Suprapubic skin (tissue), 4 donors: ENCODE measurements at regions not wholly inside any gene's neighbourhood (a gene's known extent, or its start where the extent isn't known, plus 50 kb on each side); places are given as distances from the start of the nearest gene placed in this dataset.

Experiments used
- DNase-seq, 2 donors: peaks; one replicate each; pipeline ENCODE4 v3.0.0-alpha.2; 2019; ENCODE audit warnings: low spot score in 2 of 2
- H3K27ac ChIP-seq: fragments of 200-600 bp; sonication (generic); one replicate; pipeline ENCODE4 v1.5.1; 2019
- H3K27me3 ChIP-seq: fragments of 200-600 bp; sonication (generic); one replicate; pipeline ENCODE4 v1.5.1; 2019
- H3K36me3 ChIP-seq: fragments of 200-600 bp; sonication (generic); one replicate; pipeline ENCODE4 v1.5.1; 2019
- H3K4me1 ChIP-seq: fragments of 200-600 bp; sonication (generic); one replicate; pipeline ENCODE4 v1.5.1; 2019
- H3K4me3 ChIP-seq: fragments of 200-600 bp; sonication (generic); one replicate; pipeline ENCODE4 v1.5.1; 2019; ENCODE audit warnings: mild to moderate bottlenecking
- H3K9me3 ChIP-seq: fragments of 200-600 bp; sonication (generic); one replicate; pipeline ENCODE4 v1.5.1; 2019
- CTCF ChIP-seq, 2 donors: fragments of 200-600 bp in 1 of 2; fragments of 450-650 bp in 1 of 2; sonication (generic) in 1 of 2; IDR thresholded peaks; one replicate each; pipeline ENCODE4 v1.5.1; 2016 to 2019; ENCODE audit warnings: antibody characterized with exemption in 2 of 2, mild to moderate bottlenecking in 1 of 2, moderate library complexity in 1 of 2
- EP300 ChIP-seq: sonication (generic); formaldehyde crosslinking; IDR thresholded peaks from one replicate; pipeline ENCODE4 v1.6.1; 2017; ENCODE audit warnings: antibody characterized with exemption
- POLR2A ChIP-seq, 2 donors: fragments of 450-650 bp; IDR thresholded peaks; one replicate each; pipeline ENCODE4 v1.6.1; 2017; ENCODE audit warnings: antibody characterized with exemption in 2 of 2, mild to moderate bottlenecking in 2 of 2, moderate library complexity in 2 of 2
- POLR2AphosphoS5 ChIP-seq, 3 donors: sonication (generic); formaldehyde crosslinking; IDR thresholded peaks; one replicate each; pipeline ENCODE4 v1.6.1; 2017; ENCODE audit warnings: antibody characterized with exemption in 3 of 3
- WGBS: methylation state at CpG from one replicate; pipeline ENCODE4 v1.1.5; 2018; 5-methylcytosine and 5-hydroxymethylcytosine counted together

GRCh38 chr12:58583940-58584339, 336.4 kb downstream of the LRIG3 start:
- no peak for TF ChIP-seq EP300
- TF ChIP-seq POLR2A (IDR thresholded peaks at IDR 0.05): no peak
- TF ChIP-seq POLR2AphosphoS5 (IDR thresholded peaks at IDR 0.05): no peak
- no peak for TF ChIP-seq CTCF (IDR thresholded peaks at IDR 0.05)
- Histone ChIP-seq H3K4me3 (no peak overlapping the region), H3K36me3 (no peaks in the 10 kb centered on the region), H3K27me3 (no peaks in the 10 kb centered on the region), H3K27ac (peak overlapping the region; percentile 34), H3K9me3 (no peaks in the 10 kb centered on the region), H3K4me1 (peaks cover 11% of the 10 kb centered on the region)
- 81% methylated on average over 1 of the region's 1 CpG for WGBS
- DNase-seq: no peak

GRCh38 chr12:58584880-58585279, 335.4 kb downstream of the LRIG3 start:
- Histone ChIP-seq H3K27ac (no peak overlapping the region), H3K4me3 (no peak overlapping the region), H3K36me3 (no peaks in the 10 kb centered on the region), H3K4me1 (peaks cover 11% of the 10 kb centered on the region), H3K27me3 (no peaks in the 10 kb centered on the region), H3K9me3 (no peaks in the 10 kb centered on the region)
- TF ChIP-seq POLR2AphosphoS5 (IDR thresholded peaks at IDR 0.05) (no peak), EP300 (no peak), POLR2A (IDR thresholded peaks at IDR 0.05) (no peak), CTCF (IDR thresholded peaks at IDR 0.05) (no peak)
- WGBS: 71% methylated on average over 2 of the region's 2 CpGs
- DNase-seq: no peak

- TF ChIP-seq EP300: no peak
- no peak for TF ChIP-seq CTCF (IDR thresholded peaks at IDR 0.05)
- TF ChIP-seq POLR2AphosphoS5 (IDR thresholded peaks at IDR 0.05): no peak
- no peak for TF ChIP-seq POLR2A (IDR thresholded peaks at IDR 0.05)
- H3K4me3 ChIP-seq: no peak overlapping the region
- peaks cover 11% of the 10 kb centered on the region for H3K4me1 ChIP-seq
- H3K36me3 ChIP-seq: no peaks in the 10 kb centered on the region
- H3K9me3 ChIP-seq: no peaks in the 10 kb centered on the region
- 71% methylated on average over 3 of the region's 3 CpGs for WGBS
- DNase-seq: no peak
- no peaks in the 10 kb centered on the region for H3K27me3 ChIP-seq
- H3K27ac ChIP-seq: no peak overlapping the region
Observed at GRCh38 chr12:58586762-58587161, 333.5 kb downstream of the LRIG3 start.

- H3K27ac ChIP-seq: no peak overlapping the region
- TF ChIP-seq POLR2AphosphoS5 (IDR thresholded peaks at IDR 0.05) (no peak), CTCF (IDR thresholded peaks at IDR 0.05) (no peak), EP300 (no peak), POLR2A (IDR thresholded peaks at IDR 0.05) (no peak)
- H3K9me3 ChIP-seq: no peaks in the 10 kb centered on the region
- 82% methylated on average over 3 of the region's 3 CpGs for WGBS
- peaks cover 19% of the 10 kb centered on the region for H3K4me1 ChIP-seq
- no peak overlapping the region for H3K4me3 ChIP-seq
- H3K27me3 ChIP-seq: no peaks in the 10 kb centered on the region
- no peaks in the 10 kb centered on the region for H3K36me3 ChIP-seq
- no peak for DNase-seq
Observed at GRCh38 chr12:58588770-58589169, 331.5 kb downstream of the LRIG3 start.

GRCh38 chr12:58592475-58593207, 327.7 kb downstream of the LRIG3 start:
- Histone ChIP-seq H3K36me3 (no peaks in the 10 kb centered on the region), H3K27ac (no peak overlapping the region), H3K9me3 (no peaks in the 10 kb centered on the region), H3K27me3 (no peaks in the 10 kb centered on the region), H3K4me3 (no peak overlapping the region), H3K4me1 (peaks cover 8% of the 10 kb centered on the region)
- WGBS: 46% methylated on average over 4 of the region's 4 CpGs
- peak; percentile 57 for TF ChIP-seq EP300
- TF ChIP-seq POLR2A (IDR thresholded peaks at IDR 0.05): no peak
- no peak for DNase-seq
